ENCODE measurements at regions not wholly inside any gene's neighbourhood (a gene's known extent, or its start where the extent isn't known, plus 50 kb on each side); places are given as distances from the start of the nearest gene placed in this dataset.

- H3K79me2 ChIP-seq (ENCODE audit: control insufficient read depth, insufficient read depth, low read length) = peaks cover 3% of the 10 kb centered on the region
- H3K9ac ChIP-seq (ENCODE audit: insufficient read depth, low read length) = no peak overlapping the region
- no peak for DNase-seq (ENCODE audit: low read depth in 2 of 2)
- H3K4me2 ChIP-seq (ENCODE audit: extremely low read depth, insufficient read depth, low read length) = no peak overlapping the region
- no peak overlapping the region for H3K27ac ChIP-seq (ENCODE audit: insufficient read depth, low read length)
- H3K9me3 ChIP-seq (ENCODE audit: control insufficient read depth, insufficient read depth, low read depth, low read length) = no peaks in the 10 kb centered on the region
- H4K20me1 ChIP-seq (ENCODE audit: control insufficient read depth, extremely low read depth, insufficient read depth, low read length) = no peaks in the 10 kb centered on the region
- H3K4me1 ChIP-seq (ENCODE audit: control insufficient read depth, extremely low read depth, insufficient read depth, low read length) = peaks cover 22% of the 10 kb centered on the region
- TF ChIP-seq EZH2 (IDR thresholded peaks at IDR 0.05; ENCODE audit: low read length, missing control alignments) (no peak), CTCF (conservative IDR thresholded peaks at IDR 0.05 in 1 of 2, IDR thresholded peaks at IDR 0.05 in 1 of 2; ENCODE audit: low read depth in 1 of 2, low read length in 2 of 2) (no peak)
- H3K36me3 ChIP-seq (ENCODE audit: control insufficient read depth, insufficient read depth, low read length) = no peaks in the 10 kb centered on the region
- no peaks in the 10 kb centered on the region for H3K27me3 ChIP-seq (ENCODE audit: control insufficient read depth, insufficient read depth, low read length)
- H2AFZ ChIP-seq (ENCODE audit: low read length) = no peak overlapping the region
- H3K4me3 ChIP-seq (replicated peaks in 1 of 4; ENCODE audit: control extremely low read depth in 1 of 4, insufficient read depth in 1 of 4, low read depth in 3 of 4, low read length in 4 of 4) = no peak overlapping the region
These were observed 115.1 kb upstream of the SLC38A2 start for GRCh38 chr12:46487567-46488131.

- Histone ChIP-seq H3K4me1 (ENCODE audit: control insufficient read depth, extremely low read depth, insufficient read depth, low read length) (peaks cover 17% of the 10 kb centered on the region), H3K4me3 (replicated peaks in 1 of 4; ENCODE audit: control extremely low read depth in 1 of 4, insufficient read depth in 1 of 4, low read depth in 3 of 4, low read length in 4 of 4) (no peak overlapping the region), H2AFZ (ENCODE audit: low read length) (no peak overlapping the region), H4K20me1 (ENCODE audit: control insufficient read depth, extremely low read depth, insufficient read depth, low read length) (no peaks in the 10 kb centered on the region), H3K27me3 (ENCODE audit: control insufficient read depth, insufficient read depth, low read length) (no peaks in the 10 kb centered on the region), H3K79me2 (ENCODE audit: control insufficient read depth, insufficient read depth, low read length) (peaks cover 3% of the 10 kb centered on the region), H3K4me2 (ENCODE audit: extremely low read depth, insufficient read depth, low read length) (no peak overlapping the region), H3K27ac (ENCODE audit: insufficient read depth, low read length) (no peak overlapping the region), H3K9ac (ENCODE audit: insufficient read depth, low read length) (no peak overlapping the region), H3K36me3 (ENCODE audit: control insufficient read depth, insufficient read depth, low read length) (no peaks in the 10 kb centered on the region), H3K9me3 (ENCODE audit: control insufficient read depth, insufficient read depth, low read depth, low read length) (no peaks in the 10 kb centered on the region)
- no peak for DNase-seq (ENCODE audit: low read depth in 2 of 2)
- TF ChIP-seq CTCF (conservative IDR thresholded peaks at IDR 0.05 in 1 of 2, IDR thresholded peaks at IDR 0.05 in 1 of 2; ENCODE audit: low read depth in 1 of 2, low read length in 2 of 2) (no peak), EZH2 (IDR thresholded peaks at IDR 0.05; ENCODE audit: low read length, missing control alignments) (no peak)
These were observed 114.0 kb upstream of the SLC38A2 start for GRCh38 chr12:46486588-46486987.

- DNase-seq (ENCODE audit: low read depth in 2 of 2) = no peak
- Histone ChIP-seq H3K9me3 (ENCODE audit: control insufficient read depth, insufficient read depth, low read depth, low read length) (no peaks in the 10 kb centered on the region), H3K4me1 (ENCODE audit: control insufficient read depth, extremely low read depth, insufficient read depth, low read length) (peaks cover 11% of the 10 kb centered on the region), H2AFZ (ENCODE audit: low read length) (no peak overlapping the region), H3K36me3 (ENCODE audit: control insufficient read depth, insufficient read depth, low read length) (no peaks in the 10 kb centered on the region), H3K4me2 (ENCODE audit: extremely low read depth, insufficient read depth, low read length) (no peak overlapping the region), H3K27me3 (ENCODE audit: control insufficient read depth, insufficient read depth, low read length) (no peaks in the 10 kb centered on the region), H4K20me1 (ENCODE audit: control insufficient read depth, extremely low read depth, insufficient read depth, low read length) (no peaks in the 10 kb centered on the region), H3K27ac (ENCODE audit: insufficient read depth, low read length) (no peak overlapping the region), H3K79me2 (ENCODE audit: control insufficient read depth, insufficient read depth, low read length) (no peaks in the 10 kb centered on the region), H3K9ac (ENCODE audit: insufficient read depth, low read length) (no peak overlapping the region), H3K4me3 (replicated peaks in 1 of 4; ENCODE audit: control extremely low read depth in 1 of 4, insufficient read depth in 1 of 4, low read depth in 3 of 4, low read length in 4 of 4) (no peak overlapping the region)
- TF ChIP-seq CTCF (conservative IDR thresholded peaks at IDR 0.05 in 1 of 2, IDR thresholded peaks at IDR 0.05 in 1 of 2; ENCODE audit: low read depth in 1 of 2, low read length in 2 of 2) (no peak), EZH2 (IDR thresholded peaks at IDR 0.05; ENCODE audit: low read length, missing control alignments) (no peak)
These were observed 113.3 kb upstream of the SLC38A2 start for GRCh38 chr12:46485853-46486252.
